GM12891 (cell line): ENCODE measurements at regions not wholly inside any gene's neighbourhood (a gene's known extent, or its start where the extent isn't known, plus 50 kb on each side); places are given as distances from the start of the nearest gene placed in this dataset.
"Not testable (repeated sequence)": the region's sequence is repeated elsewhere in the genome, so short reads cannot be mapped to it uniquely, and the experiment has no call there.

Experiments
- DNase-seq: peaks from one replicate; pipeline ENCODE4 v3.0.0; 2011; ENCODE audit warnings: low spot score; ENCODE audit not compliant: insufficient read length
- FAIRE-seq: peaks from 2 replicates; lab custom pipeline; 2011; peaks lifted over from hg19 to GRCh38; lab: Jason Lieb, UNC
- PAX5 ChIP-seq: IDR thresholded peaks from 2 replicates; pipeline ENCODE4 v1.6.1; 2011; ENCODE audit warnings: low read length, moderate library complexity, mild to moderate bottlenecking; ENCODE audit not compliant: insufficient read depth, severe bottlenecking
- POLR2A ChIP-seq: IDR thresholded peaks from 2 replicates; pipeline ENCODE4 v1.6.1; 2011; ENCODE audit warnings: low read depth, low read length, control low read depth
- POLR2AphosphoS5 ChIP-seq: IDR thresholded peaks from 2 replicates; pipeline ENCODE4 v1.6.1; 2011; ENCODE audit warnings: low read depth, low read length, control low read depth
- POU2F2 ChIP-seq: IDR thresholded peaks from 2 replicates; pipeline ENCODE4 v1.6.1; 2011; ENCODE audit warnings: low read depth, mild to moderate bottlenecking, control low read depth, low read length, moderate library complexity
- SPI1 ChIP-seq: IDR thresholded peaks from 2 replicates; pipeline ENCODE4 v1.6.1; 2011; ENCODE audit warnings: low read depth, low read length, control low read depth
- TAF1 ChIP-seq: IDR thresholded peaks from 2 replicates; pipeline ENCODE4 v1.6.1; 2011; ENCODE audit warnings: low read depth, low read length, control low read depth

- DNase-seq (no peak), FAIRE-seq (no peak)
- TF ChIP-seq TAF1 (no peak), POLR2A (no peak), POLR2AphosphoS5 (no peak), PAX5 (no peak), POU2F2 (no peak), SPI1 (no peak)
Measured at GRCh38 chr12:34303091-34303870, 281.0 kb downstream of the ALG10 start.

GRCh38 chr12:34304001-34304400 is 281.7 kb downstream of the ALG10 start:
- FAIRE-seq = no peak
- no peak for DNase-seq
- TF ChIP-seq TAF1 = no peak
- no peak for TF ChIP-seq PAX5
- no peak for TF ChIP-seq POLR2A
- TF ChIP-seq SPI1 = no peak
- no peak for TF ChIP-seq POU2F2
- no peak for TF ChIP-seq POLR2AphosphoS5

- DNase-seq (no peak), FAIRE-seq (no peak)
- TF ChIP-seq PAX5 = no peak
- TF ChIP-seq POU2F2 = no peak
Measured at GRCh38 chr12:34304546-34304945, 282.2 kb downstream of the ALG10 start.

- DNase-seq (no peak), FAIRE-seq (no peak)
- TF ChIP-seq POLR2AphosphoS5 (no peak), POLR2A (no peak), SPI1 (no peak), PAX5 (no peak), POU2F2 (no peak), TAF1 (no peak)
Measured at GRCh38 chr12:34305176-34305575, 282.9 kb downstream of the ALG10 start.

GRCh38 chr12:34306133-34306830 is 284.0 kb downstream of the ALG10 start:
- DNase-seq (no peak), FAIRE-seq (no peak)
- TF ChIP-seq POU2F2 = no peak
- no peak for TF ChIP-seq TAF1
- TF ChIP-seq POLR2A = no peak
- TF ChIP-seq SPI1 = no peak
- TF ChIP-seq POLR2AphosphoS5 = no peak
- TF ChIP-seq PAX5 = no peak

GRCh38 chr12:34309806-34310804 is 287.8 kb downstream of the ALG10 start:
- FAIRE-seq, DNase-seq: not testable (repeated sequence)

GRCh38 chr12:34311337-34311736 is 289.0 kb downstream of the ALG10 start:
- TF ChIP-seq POLR2A (no peak), SPI1 (no peak), TAF1 (no peak), POLR2AphosphoS5 (no peak), POU2F2 (no peak), PAX5 (no peak)
- DNase-seq (no peak), FAIRE-seq (no peak)

- FAIRE-seq = no peak
- no peak for DNase-seq
- TF ChIP-seq SPI1 (no peak), TAF1 (no peak), POU2F2 (no peak), POLR2AphosphoS5 (no peak), PAX5 (no peak), POLR2A (no peak)
Measured at GRCh38 chr12:34327671-34328070, 305.4 kb downstream of the ALG10 start.

- TF ChIP-seq POLR2AphosphoS5 = no peak
- TF ChIP-seq SPI1 = no peak
- no peak for TF ChIP-seq PAX5
- no peak for TF ChIP-seq POLR2A
- no peak for TF ChIP-seq TAF1
- TF ChIP-seq POU2F2 = no peak
- FAIRE-seq (no peak), DNase-seq (no peak)
Measured at GRCh38 chr12:34333337-34333736, 311.0 kb downstream of the ALG10 start.
